Natural killer cell treated with Interleukin-12 subunit alpha and Interleukin-12 subunit beta and Interleukin-15 and Interleukin-18, amount 100 ng/mL, for 72 hours (primary cell): ENCODE measurements at regions not wholly inside any gene's neighbourhood (a gene's known extent, or its start where the extent isn't known, plus 50 kb on each side); places are given as distances from the start of the nearest gene placed in this dataset.

Experiments
- ATAC-seq, 2 donors: fragments of 150-1000 bp; cut with Tn5 transposase in 1 of 2; sonication (Bioruptor Pico), chemical (Tn5 transposase) in 1 of 2; 2 replicates each; pipeline ENCODE4 v1.10.0; 2021
- DNase-seq: peaks from one replicate; pipeline ENCODE4 v3.0.0; 2022; ENCODE audit warnings: low spot score
- H3K27ac Mint-ChIP-seq, 2 donors: 1 replicate in 1 of 2; 2 replicates in 1 of 2; pipeline ENCODE4 v1.8.0; 2022; ENCODE audit warnings: mixed read lengths in 2 of 2, mild to moderate bottlenecking in 1 of 2, moderate library complexity in 1 of 2
- H3K27me3 Mint-ChIP-seq, 2 donors: 1 replicate in 1 of 2; 2 replicates in 1 of 2; pipeline ENCODE4 v1.8.0; 2022; ENCODE audit warnings: mixed read lengths in 2 of 2
- H3K36me3 Mint-ChIP-seq: one replicate; pipeline ENCODE4 v1.8.0; 2022; ENCODE audit warnings: mixed read lengths
- H3K4me1 Mint-ChIP-seq, 2 donors: 1 replicate in 1 of 2; 2 replicates in 1 of 2; pipeline ENCODE4 v1.8.0; 2022; ENCODE audit warnings: low read depth in 2 of 2, mixed read lengths in 2 of 2, mild to moderate bottlenecking in 1 of 2
- H3K4me3 Mint-ChIP-seq: one replicate; pipeline ENCODE4 v1.8.0; 2022; ENCODE audit warnings: mixed read lengths
- H3K9me3 Mint-ChIP-seq: 2 replicates; pipeline ENCODE4 v1.8.0; 2022; ENCODE audit warnings: mixed read lengths

DNA sequence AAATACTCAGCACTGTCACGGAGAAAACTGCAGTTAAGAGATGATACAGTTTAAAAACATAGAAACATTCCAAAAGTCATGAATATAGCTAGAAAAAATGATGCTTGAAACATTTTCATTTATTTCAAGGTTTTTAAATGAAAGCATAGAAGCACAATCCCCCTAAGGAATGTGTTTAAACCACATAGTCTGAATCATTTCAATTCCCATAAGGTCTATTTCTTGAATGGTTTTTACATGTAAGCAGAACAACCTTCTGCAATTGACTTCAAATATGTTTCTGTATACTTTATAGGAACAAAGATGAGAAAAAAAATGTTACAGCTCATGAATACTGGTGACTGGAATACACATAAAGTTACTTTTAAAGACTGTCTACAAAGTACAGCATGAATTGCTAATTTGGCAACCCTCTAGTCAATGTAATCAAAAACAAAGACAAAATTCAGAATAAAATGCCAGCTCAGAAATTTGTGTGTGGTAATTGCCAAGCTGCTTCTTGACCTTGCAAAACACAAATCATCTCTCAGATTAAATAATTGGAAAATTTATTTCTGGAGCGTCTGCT lies 886.4 kb upstream of the ADGRL3 start:
- Mint-ChIP-seq H3K4me3 (no peak overlapping the region), H3K27me3 (no peaks in the 10 kb centered on the region), H3K9me3 (peaks cover 9% of the 10 kb centered on the region), H3K36me3 (peaks cover 10% of the 10 kb centered on the region), H3K27ac (no peak overlapping the region), H3K4me1 (no peaks in the 10 kb centered on the region)
- no peak for ATAC-seq
- DNase-seq, result no peak

DNA sequence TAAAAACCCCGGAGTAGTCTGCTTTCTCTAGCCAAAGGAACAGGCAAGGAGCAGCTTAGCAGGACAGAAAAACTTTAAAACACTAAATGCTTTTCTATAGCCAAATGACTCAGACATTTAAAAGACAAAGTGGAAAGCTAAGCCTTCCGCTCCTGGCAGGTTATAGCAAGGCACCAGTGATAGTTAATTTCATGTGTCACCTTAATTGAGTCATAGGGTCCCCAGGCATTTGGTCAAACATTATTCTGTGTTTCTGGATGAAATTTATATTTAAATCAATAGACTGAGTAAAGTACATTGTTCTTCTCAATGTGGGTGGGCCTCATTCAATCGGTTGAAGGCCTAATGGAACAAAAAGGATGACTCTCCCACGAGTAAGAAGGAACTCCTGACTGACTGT lies 885.7 kb upstream of the ADGRL3 start:
- H3K36me3 Mint-ChIP-seq, result peaks cover 10% of the 10 kb centered on the region

DNA sequence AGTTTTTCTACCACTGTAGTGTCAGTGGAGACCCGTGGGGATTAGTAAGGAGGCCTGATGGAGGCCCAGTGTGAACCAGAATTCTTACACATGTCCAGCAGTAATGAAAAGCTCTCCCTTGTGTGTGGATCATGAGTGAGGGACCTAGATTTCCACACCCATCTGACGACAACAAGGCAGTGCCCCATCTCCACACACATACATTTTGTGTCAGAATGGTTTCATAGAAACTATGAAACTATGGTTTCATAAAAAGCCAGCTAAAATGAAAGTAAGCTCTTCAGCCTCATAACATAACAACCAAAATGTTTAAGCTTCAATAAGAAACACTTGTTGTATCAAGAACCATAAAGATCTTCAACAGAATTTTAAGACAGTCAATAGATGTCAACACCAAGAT lies 884.5 kb upstream of the ADGRL3 start:
- DNase-seq (no peak), ATAC-seq (no peak)
- no peak overlapping the region for H3K4me3 Mint-ChIP-seq
- H3K27ac Mint-ChIP-seq, result no peak overlapping the region
- H3K4me1 Mint-ChIP-seq, result no peaks in the 10 kb centered on the region
- H3K9me3 Mint-ChIP-seq, result peaks cover 11% of the 10 kb centered on the region
- H3K27me3 Mint-ChIP-seq, result no peaks in the 10 kb centered on the region
- peaks cover 10% of the 10 kb centered on the region for H3K36me3 Mint-ChIP-seq

More for the DNA sequence above, 885.7 kb upstream of the ADGRL3 start:
- Mint-ChIP-seq H3K4me1 (no peaks in the 10 kb centered on the region), H3K4me3 (no peak overlapping the region), H3K9me3 (peaks cover 9% of the 10 kb centered on the region), H3K27ac (no peak overlapping the region), H3K27me3 (no peaks in the 10 kb centered on the region)
- no peak for DNase-seq
- no peak for ATAC-seq

- H3K36me3 Mint-ChIP-seq, result no peaks in the 10 kb centered on the region
These were observed 873.4 kb upstream of the ADGRL3 start for GRCh38 chr4:60326735-60327134.

DNA sequence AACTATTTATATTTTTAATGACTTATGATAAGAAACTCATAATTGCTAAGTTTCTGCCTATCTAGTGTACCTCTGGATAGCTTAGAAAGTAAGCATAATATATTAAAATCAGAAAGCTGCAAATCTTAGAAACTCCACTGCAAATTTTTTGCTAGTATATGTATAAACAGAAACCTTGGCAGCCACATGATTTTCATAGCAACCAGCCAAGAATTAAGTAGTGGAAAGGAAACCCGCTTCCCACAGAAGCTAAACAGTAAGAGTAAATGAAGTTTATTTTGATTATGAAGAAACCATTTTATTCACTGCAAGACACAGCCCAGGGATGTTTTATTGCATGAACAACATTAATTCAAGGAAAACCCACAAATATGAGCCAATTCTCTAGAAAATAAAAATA lies 872.5 kb upstream of the ADGRL3 start:
- ATAC-seq (no peak), DNase-seq (no peak)
- H3K4me1 Mint-ChIP-seq, result no peaks in the 10 kb centered on the region
- peaks cover 3% of the 10 kb centered on the region for H3K9me3 Mint-ChIP-seq
- H3K27ac Mint-ChIP-seq, result no peak overlapping the region
- H3K4me3 Mint-ChIP-seq, result no peak overlapping the region
- no peaks in the 10 kb centered on the region for H3K36me3 Mint-ChIP-seq
- H3K27me3 Mint-ChIP-seq, result no peaks in the 10 kb centered on the region

More at GRCh38 chr4:60326735-60327134, 873.4 kb upstream of the ADGRL3 start:
- DNase-seq, result no peak
- no peak for ATAC-seq
- Mint-ChIP-seq H3K27me3 (no peaks in the 10 kb centered on the region), H3K9me3 (peaks cover 7% of the 10 kb centered on the region), H3K27ac (no peak overlapping the region), H3K4me1 (no peaks in the 10 kb centered on the region), H3K4me3 (no peak overlapping the region)

DNA sequence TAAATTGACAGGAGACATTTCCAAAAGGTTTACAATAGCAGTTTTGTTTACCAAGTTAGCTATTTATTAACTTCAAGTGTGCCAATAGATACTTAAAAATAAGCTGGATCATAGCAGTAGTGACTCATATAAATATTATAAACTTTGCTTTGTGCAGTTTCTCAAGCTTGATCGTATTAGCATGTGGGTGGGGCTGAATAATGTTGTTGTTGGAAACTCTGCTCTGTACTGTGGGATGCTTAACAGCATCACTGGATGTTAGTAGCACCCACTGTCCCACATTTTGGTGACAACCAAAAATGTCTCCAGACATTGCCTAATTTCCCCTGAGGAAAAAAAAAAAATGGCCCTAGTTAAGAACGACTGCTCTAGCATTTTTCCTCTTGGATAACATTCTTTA lies 855.2 kb upstream of the ADGRL3 start:
- Mint-ChIP-seq H3K4me1 (no peaks in the 10 kb centered on the region), H3K9me3 (no peaks in the 10 kb centered on the region), H3K4me3 (no peak overlapping the region), H3K27ac (no peak overlapping the region), H3K36me3 (no peaks in the 10 kb centered on the region), H3K27me3 (no peaks in the 10 kb centered on the region)
- ATAC-seq, result no peak
- DNase-seq, result no peak

GRCh38 chr4:60345392-60345791 lies 854.7 kb upstream of the ADGRL3 start:
- Mint-ChIP-seq H3K4me3 (no peak overlapping the region), H3K4me1 (no peaks in the 10 kb centered on the region), H3K9me3 (no peaks in the 10 kb centered on the region), H3K27ac (no peak overlapping the region), H3K27me3 (no peaks in the 10 kb centered on the region), H3K36me3 (no peaks in the 10 kb centered on the region)
- DNase-seq (no peak), ATAC-seq (no peak)

GRCh38 chr4:60359746-60360367 lies 840.3 kb upstream of the ADGRL3 start:
- DNase-seq (no peak), ATAC-seq (no peak)
- H3K4me1 Mint-ChIP-seq, result no peaks in the 10 kb centered on the region
- H3K9me3 Mint-ChIP-seq, result peaks cover 34% of the 10 kb centered on the region
- H3K27ac Mint-ChIP-seq, result no peak overlapping the region
- H3K27me3 Mint-ChIP-seq, result no peaks in the 10 kb centered on the region
- H3K4me3 Mint-ChIP-seq, result no peak overlapping the region
- peaks cover 8% of the 10 kb centered on the region for H3K36me3 Mint-ChIP-seq

DNA sequence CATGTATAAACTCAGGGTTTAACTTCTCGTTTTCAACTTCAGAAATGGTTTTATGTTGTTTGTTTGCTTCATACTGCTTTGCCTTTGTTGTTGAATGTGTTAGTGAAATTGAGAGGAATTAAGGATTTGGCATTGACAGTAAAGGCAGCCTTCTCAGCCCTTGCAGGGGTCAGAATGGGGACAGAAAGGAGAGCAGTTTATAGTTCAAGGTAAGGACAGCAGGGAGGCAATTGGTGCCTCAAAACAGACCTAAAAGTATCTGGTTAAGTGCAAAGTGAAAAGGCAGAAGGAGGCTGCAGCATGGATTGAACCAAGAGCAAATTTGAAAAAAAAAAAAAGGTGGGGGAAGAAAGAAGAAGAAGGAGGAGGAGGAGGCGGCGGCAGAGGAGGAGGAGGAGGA lies 835.0 kb upstream of the ADGRL3 start:
- no peak overlapping the region for H3K27ac Mint-ChIP-seq
- H3K9me3 Mint-ChIP-seq, result peaks cover 36% of the 10 kb centered on the region
- H3K4me1 Mint-ChIP-seq, result no peaks in the 10 kb centered on the region
- DNase-seq (no peak), ATAC-seq (no peak)
- H3K36me3 Mint-ChIP-seq, result peaks cover 15% of the 10 kb centered on the region
- H3K4me3 Mint-ChIP-seq, result no peak overlapping the region
- no peaks in the 10 kb centered on the region for H3K27me3 Mint-ChIP-seq

DNA sequence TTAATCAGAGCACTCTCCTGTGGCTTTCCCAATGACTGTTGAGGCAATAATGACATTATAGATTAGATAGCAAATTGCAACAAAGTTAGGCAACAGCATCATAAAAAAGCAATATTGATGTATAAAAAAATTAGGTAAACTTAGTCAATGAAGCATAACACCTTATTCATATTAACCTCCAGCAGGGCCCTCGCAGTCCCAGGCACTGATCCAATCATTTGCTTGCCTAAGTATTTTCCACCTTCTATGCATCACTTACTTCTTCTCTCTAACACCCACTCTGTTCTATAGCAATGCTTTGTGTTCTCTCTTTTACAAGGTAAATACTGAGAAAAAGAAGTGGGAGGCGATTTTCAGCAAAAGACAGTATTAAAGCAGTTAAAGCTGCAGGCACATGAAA lies 833.5 kb upstream of the ADGRL3 start:
- DNase-seq (no peak), ATAC-seq (no peak)
- no peaks in the 10 kb centered on the region for H3K4me1 Mint-ChIP-seq
- H3K27me3 Mint-ChIP-seq, result no peaks in the 10 kb centered on the region
- H3K4me3 Mint-ChIP-seq, result no peak overlapping the region
- peaks cover 30% of the 10 kb centered on the region for H3K9me3 Mint-ChIP-seq
- peaks cover 15% of the 10 kb centered on the region for H3K36me3 Mint-ChIP-seq
- no peak overlapping the region for H3K27ac Mint-ChIP-seq

DNA sequence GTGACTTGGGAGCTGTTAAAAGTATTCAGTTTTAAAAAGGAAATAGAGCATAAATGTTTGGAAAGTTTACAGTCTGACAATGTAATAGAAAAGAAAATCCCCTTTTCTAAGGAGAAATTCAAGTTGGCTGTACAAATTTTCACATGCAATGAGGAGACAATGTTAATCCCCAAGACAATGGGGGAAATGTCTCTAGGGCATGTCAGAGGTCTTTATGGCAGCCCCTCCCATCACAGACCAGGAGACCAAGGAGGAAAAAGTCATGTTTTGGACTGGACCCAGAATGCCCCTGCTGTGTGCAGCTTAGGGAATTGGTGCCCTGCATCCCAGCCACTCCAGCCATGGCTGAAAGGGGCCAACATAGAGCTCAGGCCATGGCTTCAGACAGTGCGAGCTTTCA lies 831.1 kb upstream of the ADGRL3 start:
- H3K9me3 Mint-ChIP-seq, result peaks cover 29% of the 10 kb centered on the region
- H3K27me3 Mint-ChIP-seq, result no peaks in the 10 kb centered on the region
- no peak for DNase-seq
- no peak for ATAC-seq
- no peak overlapping the region for H3K27ac Mint-ChIP-seq
- peaks cover 15% of the 10 kb centered on the region for H3K36me3 Mint-ChIP-seq
- H3K4me3 Mint-ChIP-seq, result no peak overlapping the region
- H3K4me1 Mint-ChIP-seq, result no peaks in the 10 kb centered on the region

- Mint-ChIP-seq H3K4me3 (no peak overlapping the region), H3K27me3 (no peaks in the 10 kb centered on the region), H3K36me3 (no peaks in the 10 kb centered on the region), H3K4me1 (no peaks in the 10 kb centered on the region), H3K9me3 (peaks cover 13% of the 10 kb centered on the region), H3K27ac (no peak overlapping the region)
- DNase-seq (no peak), ATAC-seq (no peak)
These were observed 822.1 kb upstream of the ADGRL3 start for GRCh38 chr4:60378010-60378409.

DNA sequence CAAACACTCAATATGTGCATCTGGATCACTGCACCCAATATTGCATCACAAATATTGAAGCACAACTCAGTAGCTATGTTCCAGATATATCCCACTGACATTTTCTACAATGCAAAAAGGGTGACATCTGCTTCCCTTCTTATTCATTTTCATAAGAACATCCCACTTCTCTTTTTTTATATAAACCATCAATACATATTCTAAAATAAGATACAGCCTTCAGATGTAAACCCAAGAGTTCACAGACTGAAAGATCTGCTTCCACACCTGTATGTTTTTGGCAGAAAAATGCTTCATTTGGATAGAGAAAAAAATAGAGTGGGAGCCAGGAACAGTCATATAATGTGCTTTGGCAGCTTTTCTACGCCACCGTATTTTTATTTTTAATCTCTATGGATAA lies 815.6 kb upstream of the ADGRL3 start:
- peaks cover 7% of the 10 kb centered on the region for H3K36me3 Mint-ChIP-seq
- ATAC-seq (no peak), DNase-seq (no peak)
- H3K4me1 Mint-ChIP-seq, result no peaks in the 10 kb centered on the region
- no peaks in the 10 kb centered on the region for H3K27me3 Mint-ChIP-seq
- peaks cover 32% of the 10 kb centered on the region for H3K9me3 Mint-ChIP-seq
- no peak overlapping the region for H3K4me3 Mint-ChIP-seq
- no peak overlapping the region for H3K27ac Mint-ChIP-seq

- Mint-ChIP-seq H3K4me3 (no peak overlapping the region), H3K27me3 (no peaks in the 10 kb centered on the region), H3K9me3 (peaks cover 23% of the 10 kb centered on the region), H3K27ac (no peak overlapping the region), H3K4me1 (no peaks in the 10 kb centered on the region), H3K36me3 (peaks cover 13% of the 10 kb centered on the region)
- ATAC-seq, result no peak
- no peak for DNase-seq
These were observed 810.5 kb upstream of the ADGRL3 start for GRCh38 chr4:60389633-60390032.
